H9 (cell line): ENCODE measurements at regions not wholly inside any gene's neighbourhood (a gene's known extent, or its start where the extent isn't known, plus 50 kb on each side); places are given as distances from the start of the nearest gene placed in this dataset.

Experiments used
- DNase-seq: peaks from one replicate; pipeline ENCODE4 v3.0.0-alpha.2; 2017
- H2AFZ ChIP-seq: one replicate; pipeline ENCODE4 v1.6.1; 2013; ENCODE audit warnings: mild to moderate bottlenecking, low read length, control low read depth, moderate library complexity
- H2AK5ac ChIP-seq: 2 replicates; pipeline ENCODE4 v1.6.1; 2013; ENCODE audit warnings: low read length, control low read depth, mixed read lengths; ENCODE audit not compliant: insufficient read length
- H2BK120ac ChIP-seq: one replicate; pipeline ENCODE4 v1.6.1; 2013; ENCODE audit warnings: low read depth, mild to moderate bottlenecking, low read length, control low read depth, inconsistent platforms; ENCODE audit not compliant: poor library complexity, severe bottlenecking
- H2BK12ac ChIP-seq: 2 replicates; pipeline ENCODE4 v1.6.1; 2013; ENCODE audit warnings: low read length, control low read depth, mixed read lengths, low read depth; ENCODE audit not compliant: insufficient read length
- H2BK15ac ChIP-seq: 2 replicates; pipeline ENCODE4 v1.6.1; 2013; ENCODE audit warnings: low read depth, low read length, control low read depth
- H2BK20ac ChIP-seq: one replicate; pipeline ENCODE4 v1.6.1; 2013; ENCODE audit warnings: low read depth, mild to moderate bottlenecking, low read length, control low read depth, inconsistent platforms; ENCODE audit not compliant: poor library complexity, severe bottlenecking
- H2BK5ac ChIP-seq: 2 replicates; pipeline ENCODE4 v1.6.1; 2013; ENCODE audit warnings: low read length, control low read depth, mixed read lengths; ENCODE audit not compliant: insufficient read length
- H3K14ac ChIP-seq: 2 replicates; pipeline ENCODE4 v1.6.1; 2013; ENCODE audit warnings: low read length, control low read depth; ENCODE audit not compliant: insufficient read depth
- H3K18ac ChIP-seq: 2 replicates; pipeline ENCODE4 v1.6.1; 2013; ENCODE audit warnings: low read depth, mild to moderate bottlenecking, mixed read lengths, low read length, control low read depth; ENCODE audit not compliant: insufficient read length
- H3K23ac ChIP-seq: 2 replicates; pipeline ENCODE4 v1.6.1; 2013; ENCODE audit warnings: low read length, control low read depth, mixed read lengths, low read depth; ENCODE audit not compliant: insufficient read length
- H3K23me2 ChIP-seq: 2 replicates; pipeline ENCODE4 v1.6.1; 2013; ENCODE audit warnings: low read depth, mild to moderate bottlenecking, mixed read lengths, low read length, control low read depth; ENCODE audit not compliant: insufficient read length, poor library complexity, severe bottlenecking
- H3K27ac ChIP-seq: 2 replicates; pipeline ENCODE4 v1.5.1; 2013; ENCODE audit warnings: low read length, control low read depth, mixed read lengths, low read depth; ENCODE audit not compliant: insufficient read length
- H3K27me3 ChIP-seq: 2 replicates; pipeline ENCODE4 v1.6.1; 2013; ENCODE audit warnings: low read length, control low read depth, inconsistent platforms; ENCODE audit not compliant: insufficient read depth
- H3K4ac ChIP-seq: 2 replicates; pipeline ENCODE4 v1.6.1; 2013; ENCODE audit warnings: low read depth, mild to moderate bottlenecking, control low read depth, inconsistent platforms, low read length, moderate library complexity
- H3K4me1 ChIP-seq: 2 replicates; pipeline ENCODE4 v1.6.1; 2013; ENCODE audit warnings: low read length, control low read depth, inconsistent platforms; ENCODE audit not compliant: insufficient read depth
- H3K4me2 ChIP-seq: 2 replicates; pipeline ENCODE4 v1.6.1; 2013; ENCODE audit warnings: low read length, control low read depth, mixed read lengths; ENCODE audit not compliant: insufficient read length, insufficient read depth
- H3K56ac ChIP-seq: 2 replicates; pipeline ENCODE4 v1.6.1; 2013; ENCODE audit warnings: low read depth, mild to moderate bottlenecking, mixed read lengths, low read length, control low read depth; ENCODE audit not compliant: insufficient read length
- H3K79me1 ChIP-seq: 2 replicates; pipeline ENCODE4 v1.6.1; 2013; ENCODE audit warnings: low read depth, mild to moderate bottlenecking, moderate library complexity, low read length, control low read depth, inconsistent platforms; ENCODE audit not compliant: insufficient read depth, poor library complexity, severe bottlenecking
- H3K79me2 ChIP-seq: 2 replicates; pipeline ENCODE4 v1.6.1; 2013; ENCODE audit warnings: low read length, control low read depth, inconsistent platforms; ENCODE audit not compliant: insufficient read depth
- H3K9ac ChIP-seq: 2 replicates; pipeline ENCODE4 v1.6.1; 2013; ENCODE audit warnings: low read length, control low read depth, mixed read lengths; ENCODE audit not compliant: insufficient read length; ENCODE audit errors: extremely low read depth
- H3K9me3 ChIP-seq: one replicate; pipeline ENCODE4 v1.6.1; 2013; ENCODE audit warnings: low read depth, low read length, inconsistent platforms; ENCODE audit not compliant: control insufficient read depth
- H3T11ph ChIP-seq: one replicate; pipeline ENCODE4 v1.6.1; 2013; ENCODE audit warnings: mild to moderate bottlenecking, low read length, control low read depth, inconsistent platforms
- H4K20me1 ChIP-seq: one replicate; pipeline ENCODE4 v1.6.1; 2013; ENCODE audit not compliant: control insufficient read depth, insufficient read length, insufficient read depth
- H4K5ac ChIP-seq: 2 replicates; pipeline ENCODE4 v1.6.1; 2013; ENCODE audit warnings: low read depth, mild to moderate bottlenecking, mixed read lengths, low read length, control low read depth; ENCODE audit not compliant: insufficient read length
- H4K8ac ChIP-seq: replicated peaks from 2 replicates; pipeline ENCODE4 v1.6.1; 2013; ENCODE audit warnings: low read length, control low read depth, mixed read lengths, low read depth; ENCODE audit not compliant: insufficient read length
- H4K91ac ChIP-seq: 2 replicates; pipeline ENCODE4 v1.6.1; 2013; ENCODE audit warnings: low read depth, mild to moderate bottlenecking, moderate library complexity, mixed read lengths, low read length, control low read depth; ENCODE audit not compliant: insufficient read length
- H3K27ac Mint-ChIP-seq, 3 experiments: 2 replicates in 2 of 3; 3 replicates in 1 of 3; pipeline ENCODE4 v1.8.0; 2020 to 2021; ENCODE audit warnings: mixed read lengths in 3 of 3, mild to moderate bottlenecking in 1 of 3, moderate library complexity in 1 of 3
- H3K27me3 Mint-ChIP-seq: 2 replicates; pipeline ENCODE4 v1.8.0; 2021; ENCODE audit warnings: low read depth, mild to moderate bottlenecking, moderate library complexity, mixed read lengths
- H3K36me3 Mint-ChIP-seq, 3 experiments: 2 replicates in 2 of 3; 3 replicates in 1 of 3; pipeline ENCODE4 v1.8.0; 2020 to 2021; ENCODE audit warnings: low read depth in 3 of 3, mixed read lengths in 3 of 3; ENCODE audit not compliant: insufficient read depth in 1 of 3
- H3K4me1 Mint-ChIP-seq, 2 experiments: 2 replicates each; pipeline ENCODE4 v1.8.0; 2020; ENCODE audit warnings: mixed read lengths in 2 of 2
- H3K4me3 Mint-ChIP-seq, 2 experiments: 2 replicates in 1 of 2; 3 replicates in 1 of 2; pipeline ENCODE4 v1.8.0; 2020 to 2021; ENCODE audit warnings: mild to moderate bottlenecking in 2 of 2, mixed read lengths in 2 of 2, moderate library complexity in 1 of 2
- H3K9me3 Mint-ChIP-seq, 2 experiments: 2 replicates in 1 of 2; 3 replicates in 1 of 2; pipeline ENCODE4 v1.8.0; 2020; ENCODE audit warnings: mild to moderate bottlenecking in 2 of 2, mixed read lengths in 2 of 2, moderate library complexity in 1 of 2
- CTCF ChIP-seq: fragments of 200-600 bp; sonication (generic); conservative IDR thresholded peaks from 3 replicates; pipeline ENCODE4 v1.8.0; 2021; ENCODE audit warnings: antibody characterized with exemption, mild to moderate bottlenecking
- WGBS: extraction: QIAGEN DNeasy Blood & Tissue Kit; methylation state at CpG from one replicate; pipeline ENCODE4 v1.1.7; 2013; ENCODE audit warnings: missing lambda C conversion rate, low lambda C conversion rate, mixed read lengths; ENCODE audit not compliant: insufficient read length; ENCODE audit errors: extremely low coverage; 5-methylcytosine and 5-hydroxymethylcytosine counted together

DNA sequence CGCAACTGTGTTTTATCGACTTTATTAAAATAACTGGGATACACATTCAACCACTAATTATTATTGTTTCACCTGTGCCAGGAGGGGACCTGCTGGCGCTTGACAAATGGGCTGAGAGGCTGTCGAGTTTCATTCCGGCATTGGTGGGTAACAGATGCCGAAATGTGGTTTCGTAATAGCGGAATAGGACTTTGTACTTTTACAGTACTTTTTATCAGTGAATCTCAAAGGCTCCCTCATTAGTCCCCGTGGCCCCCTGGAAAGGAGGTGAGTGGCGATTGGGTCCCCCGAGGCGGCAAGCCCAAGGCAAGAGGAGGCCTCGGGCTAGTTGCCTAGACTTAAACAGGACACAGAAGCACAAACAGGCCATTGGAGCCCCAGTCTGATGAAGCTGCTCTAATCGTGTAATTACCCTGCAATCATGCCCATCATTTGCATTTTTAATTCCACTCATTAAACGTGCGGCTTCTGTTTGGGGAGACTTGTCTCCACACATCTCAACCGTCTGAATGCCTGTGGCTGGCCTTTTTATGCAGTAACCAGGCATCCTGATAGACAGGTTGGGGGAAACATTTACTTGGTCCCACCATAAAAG, 193.2 kb downstream of the INO80D start:
- peaks cover 5% of the 10 kb centered on the region in 2 experiments; a peak in 1 of 4 replicates for H3K4me1 Mint-ChIP-seq
- no peak overlapping the region for H2BK12ac ChIP-seq
- H3K18ac ChIP-seq, result no peak overlapping the region
- no peak overlapping the region for H4K91ac ChIP-seq
- H3K27me3 Mint-ChIP-seq, result no peaks in the 10 kb centered on the region; the same call in 1 of the 2 replicates
- H3K9me3 Mint-ChIP-seq, result peaks cover 0 to 3% of the 10 kb centered on the region in 2 experiments; a peak in 1 of 5 replicates
- no peak overlapping the region for H3K23ac ChIP-seq
- no peak overlapping the region for H3T11ph ChIP-seq
- H4K20me1 ChIP-seq, result no peaks in the 10 kb centered on the region
- no peak overlapping the region for H3K4me2 ChIP-seq
- no peaks in the 10 kb centered on the region for H3K79me1 ChIP-seq
- no peak for TF ChIP-seq CTCF
- no peak overlapping the region for H3K9ac ChIP-seq
- no peaks in the 10 kb centered on the region for H3K4me1 ChIP-seq
- no peak overlapping the region for H3K27ac ChIP-seq
- no peak overlapping the region for H2BK20ac ChIP-seq
- H2AK5ac ChIP-seq, result no peak overlapping the region
- no peak for DNase-seq
- no peaks in the 10 kb centered on the region for H3K27me3 ChIP-seq
- no peak overlapping the region for H2BK5ac ChIP-seq
- H3K4ac ChIP-seq, result no peak overlapping the region
- no peak overlapping the region for H3K56ac ChIP-seq
- H3K9me3 ChIP-seq, result no peaks in the 10 kb centered on the region
- H2AFZ ChIP-seq, result no peak overlapping the region
- H3K36me3 Mint-ChIP-seq, result no peaks in the 10 kb centered on the region
- no peak overlapping the region for H2BK15ac ChIP-seq
- no peak overlapping the region for H3K14ac ChIP-seq
- no peaks in the 10 kb centered on the region for H3K23me2 ChIP-seq
- H4K8ac ChIP-seq, result no peak overlapping the region
- no peak overlapping the region for H3K4me3 Mint-ChIP-seq
- H3K79me2 ChIP-seq, result no peaks in the 10 kb centered on the region
- WGBS, result no CpG with 5 or more reads among the region's 17 CpGs
- no peak overlapping the region for H2BK120ac ChIP-seq
- H3K27ac Mint-ChIP-seq, result no peak overlapping the region
- no peak overlapping the region for H4K5ac ChIP-seq
